Limb (tissue), 2 donors: ENCODE measurements at regions not wholly inside any gene's neighbourhood (a gene's known extent, or its start where the extent isn't known, plus 50 kb on each side); places are given as distances from the start of the nearest gene placed in this dataset.
A peak's percentile ranks its signal among the peaks of the same experiment; 100 is the strongest.
"Not testable (repeated sequence)": the region's sequence is repeated elsewhere in the genome, so short reads cannot be mapped to it uniquely, and the experiment has no call there.

Experiments
- DNase-seq, 2 donors: peaks; one replicate each; pipeline ENCODE4 v3.0.0-alpha.2; 2016; ENCODE audit errors: extremely low spot score in 2 of 2

GRCh38 chr3:65174713-65175112 is 486.9 kb upstream of the ADAMTS9 start:
- no peak for DNase-seq

DNA sequence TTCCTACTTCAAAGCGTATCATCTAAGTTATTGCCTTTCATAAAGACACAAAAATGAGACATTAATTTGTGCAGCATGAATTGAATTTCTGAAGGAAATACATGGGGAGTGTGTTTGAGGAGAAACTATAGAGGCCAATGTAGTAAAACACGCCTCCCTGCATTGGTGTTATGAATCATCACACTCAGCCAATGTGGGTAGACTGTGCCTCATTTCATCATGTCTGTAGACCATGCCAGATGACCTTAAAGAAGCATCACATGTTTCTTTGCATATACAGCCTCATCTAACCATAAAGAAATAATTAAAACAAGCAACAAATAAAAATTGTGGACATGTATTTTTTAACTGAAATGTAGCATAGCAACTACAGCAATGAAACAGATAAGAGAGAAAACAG is 486.0 kb upstream of the ADAMTS9 start:
- DNase-seq: no peak

DNA sequence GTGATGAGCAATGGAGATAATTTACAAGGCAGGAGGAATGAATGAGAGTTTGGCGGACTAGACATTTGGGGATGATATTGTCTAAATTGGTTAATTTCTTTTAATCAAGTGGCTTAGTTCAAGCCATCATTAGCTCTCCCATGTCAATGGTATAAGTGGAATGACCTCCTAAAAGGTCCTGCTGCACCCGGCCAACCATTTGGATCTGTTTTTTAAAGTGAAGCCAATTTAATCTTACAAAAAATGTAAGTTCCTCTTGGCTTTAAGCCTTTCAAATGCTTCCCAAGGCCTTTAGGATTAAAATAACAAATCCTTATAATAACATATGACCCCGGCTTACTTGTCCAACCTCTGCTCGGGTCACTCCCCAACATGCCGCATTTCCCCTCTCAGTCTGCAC is 484.4 kb upstream of the ADAMTS9 start:
- no peak for DNase-seq

DNA sequence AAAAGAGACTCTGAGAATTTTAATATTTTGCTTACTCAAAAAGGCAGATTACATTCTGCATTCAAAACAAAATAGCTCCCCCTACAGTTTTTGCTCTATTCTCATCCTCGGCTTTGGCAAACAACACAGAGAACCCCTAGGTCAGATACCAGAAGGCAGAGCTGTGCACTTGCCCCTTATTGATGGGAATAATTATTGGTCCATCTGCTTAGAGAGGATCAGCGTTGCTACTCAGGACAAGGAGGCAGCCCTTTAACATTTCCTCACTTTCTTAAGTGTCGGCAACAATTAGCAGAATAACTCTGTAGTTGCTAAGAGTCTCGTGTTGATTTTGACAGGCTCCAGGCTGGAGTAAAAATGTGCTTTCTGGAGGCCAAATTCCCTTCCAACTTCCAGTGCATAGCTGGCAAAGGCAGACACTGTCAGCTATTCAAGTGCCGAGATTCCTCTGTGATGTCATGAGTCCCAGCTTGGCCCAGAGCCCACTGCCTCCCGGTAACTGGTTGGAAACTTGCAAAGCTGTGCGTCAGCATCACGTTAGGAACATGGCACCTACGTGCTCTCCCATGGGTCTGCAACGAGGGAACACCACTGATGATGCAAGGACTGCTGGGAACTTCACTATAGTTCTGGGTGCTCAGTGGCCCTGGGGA is 482.7 kb upstream of the ADAMTS9 start:
- DNase-seq: peak; percentile 78 to 90

- no peak for DNase-seq
Observed at GRCh38 chr3:65169961-65170360, 482.2 kb upstream of the ADAMTS9 start.

DNA sequence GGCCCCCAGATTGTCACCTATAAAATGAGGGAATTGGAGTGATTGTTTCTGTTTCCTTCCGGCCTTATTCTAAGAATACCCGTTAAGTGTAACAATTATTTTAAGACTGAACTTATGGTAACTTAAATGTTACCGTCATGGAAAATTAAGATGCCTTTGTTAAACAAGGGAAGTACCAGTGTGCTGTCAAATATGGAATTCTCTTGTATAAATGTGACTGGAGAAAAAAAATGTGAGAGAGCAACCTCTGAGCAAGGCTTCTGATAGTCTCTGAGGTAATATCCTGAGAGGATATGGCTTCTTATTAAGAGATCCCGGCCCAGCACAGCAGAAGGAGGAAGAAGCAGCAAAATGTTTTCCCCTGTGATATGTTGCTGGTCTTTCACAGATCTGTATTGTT is 480.7 kb upstream of the ADAMTS9 start:
- DNase-seq: peak in 1 of 2 donors; percentile 42

DNA sequence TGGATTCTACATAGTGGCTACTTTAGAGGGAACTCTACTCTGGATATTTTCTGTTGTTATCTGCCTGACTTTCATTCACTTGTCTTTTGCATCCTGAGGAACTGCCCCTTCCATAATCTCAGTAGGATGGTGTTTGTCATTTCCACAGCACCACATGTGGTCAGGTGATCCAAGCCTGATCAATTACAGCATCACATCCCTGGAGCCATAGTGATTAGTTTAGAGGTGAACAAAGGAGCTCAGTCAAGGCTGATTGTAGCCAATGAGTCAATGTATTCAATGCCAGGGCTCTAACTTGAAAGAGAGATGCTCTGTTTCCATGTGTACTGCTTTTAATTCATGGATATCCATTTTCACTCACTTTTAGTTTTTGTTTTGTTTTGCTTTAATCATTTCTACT is 478.7 kb upstream of the ADAMTS9 start:
- no peak for DNase-seq

GRCh38 chr3:65158023-65158422 is 470.2 kb upstream of the ADAMTS9 start:
- no peak for DNase-seq

GRCh38 chr3:65153850-65154512 is 466.2 kb upstream of the ADAMTS9 start:
- no peak for DNase-seq

GRCh38 chr3:65151666-65152065 is 463.9 kb upstream of the ADAMTS9 start:
- DNase-seq: no peak

DNA sequence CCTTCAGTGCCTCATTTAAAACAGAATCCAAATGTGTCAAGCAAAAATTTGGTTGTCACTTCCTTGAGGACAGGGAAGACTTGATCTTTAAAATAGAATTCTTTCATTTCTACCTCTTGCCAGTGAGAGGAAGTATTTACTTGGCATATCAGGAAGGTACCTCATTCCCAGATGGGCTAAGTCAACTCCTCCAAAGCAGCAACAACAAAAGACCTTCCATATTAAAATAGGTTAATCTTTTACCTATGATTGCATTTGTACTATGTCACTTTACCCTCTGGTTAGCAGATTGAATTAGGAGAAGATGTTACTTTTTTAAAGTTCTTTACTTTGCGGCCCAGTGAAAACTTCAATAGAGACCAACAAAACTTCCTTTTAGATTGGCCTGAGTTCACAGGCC is 462.1 kb upstream of the ADAMTS9 start:
- DNase-seq: no peak

DNA sequence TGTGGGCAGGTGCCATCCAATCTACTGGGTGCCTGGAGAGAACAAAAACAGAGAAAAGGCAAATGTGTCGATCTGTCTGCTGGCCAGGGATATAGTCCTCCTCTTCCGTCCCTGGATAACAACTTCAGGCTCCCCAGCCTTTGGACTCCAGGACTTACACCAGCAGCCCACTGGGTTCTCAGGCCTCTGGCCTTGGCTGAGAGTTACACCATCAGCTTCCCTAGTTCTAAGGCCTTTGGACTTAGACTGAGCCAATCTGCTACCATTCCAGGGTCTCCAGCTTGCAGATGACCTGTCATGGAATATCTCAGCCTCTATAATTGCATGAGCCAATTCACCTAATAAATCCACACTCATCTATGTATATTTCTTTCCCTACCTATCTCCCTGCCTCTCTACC is 460.9 kb upstream of the ADAMTS9 start:
- DNase-seq: no peak

DNA sequence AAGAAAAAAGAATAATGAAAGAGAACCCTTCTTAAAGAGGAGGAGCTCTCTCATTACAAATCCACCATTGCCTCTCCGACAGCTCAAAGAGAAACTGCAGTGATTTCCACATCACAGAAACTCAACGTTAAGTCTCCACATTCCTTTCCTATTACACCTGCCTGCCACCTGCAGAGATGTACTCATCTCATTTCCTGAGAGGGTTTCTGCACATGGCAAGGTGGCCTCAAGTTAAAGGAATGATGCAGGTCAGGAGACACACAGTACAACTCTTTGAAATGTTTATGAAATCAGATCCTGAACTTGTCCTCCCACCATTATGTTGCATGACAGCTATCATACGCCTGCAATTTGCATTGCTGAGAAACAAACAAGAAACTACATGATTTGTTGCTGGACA is 458.4 kb upstream of the ADAMTS9 start:
- no peak for DNase-seq

- no peak for DNase-seq
Observed at GRCh38 chr3:65145680-65146079, 457.9 kb upstream of the ADAMTS9 start.

- no peak for DNase-seq
Observed at GRCh38 chr3:65144791-65145351, 457.1 kb upstream of the ADAMTS9 start.

DNA sequence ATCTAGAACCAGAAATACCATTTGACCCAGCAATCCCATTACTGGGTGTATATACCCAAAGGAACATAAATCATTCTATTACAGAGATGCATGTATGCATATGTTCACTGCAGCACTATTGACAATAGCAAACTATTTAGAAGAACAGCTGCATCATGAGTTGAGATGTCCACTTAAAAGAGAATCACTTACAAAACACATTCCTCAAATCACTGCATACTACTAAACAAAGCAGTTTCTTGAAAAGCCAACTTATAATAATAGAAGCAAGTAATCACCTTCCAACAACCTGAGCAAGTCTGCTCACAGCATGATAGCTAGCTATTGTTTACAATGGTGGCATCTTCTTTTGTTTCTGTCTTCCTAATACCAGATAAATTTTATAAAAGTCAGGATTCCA is 454.7 kb upstream of the ADAMTS9 start:
- DNase-seq: no peak

DNA sequence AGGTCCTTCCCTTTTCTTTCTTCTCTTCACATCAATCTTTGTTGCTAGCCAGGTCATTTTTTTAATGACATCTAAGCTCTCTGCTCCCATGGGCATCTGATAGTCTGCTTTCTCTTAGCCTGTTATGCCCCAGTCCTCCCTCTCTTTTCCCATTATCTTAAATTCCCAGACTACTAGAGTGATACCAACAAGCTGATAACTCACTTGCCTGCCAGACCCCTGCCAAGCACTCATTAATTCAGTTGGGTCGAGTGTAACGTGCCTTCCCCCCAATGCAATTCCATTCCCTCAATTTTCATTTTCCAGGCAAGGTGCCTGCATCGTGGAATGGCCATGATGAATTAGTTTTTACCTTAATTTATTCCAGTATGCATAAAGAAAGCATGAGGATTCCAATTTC is 450.8 kb upstream of the ADAMTS9 start:
- no peak for DNase-seq

- DNase-seq: not testable (repeated sequence)
Observed at GRCh38 chr3:65133752-65134151, 446.0 kb upstream of the ADAMTS9 start.

DNA sequence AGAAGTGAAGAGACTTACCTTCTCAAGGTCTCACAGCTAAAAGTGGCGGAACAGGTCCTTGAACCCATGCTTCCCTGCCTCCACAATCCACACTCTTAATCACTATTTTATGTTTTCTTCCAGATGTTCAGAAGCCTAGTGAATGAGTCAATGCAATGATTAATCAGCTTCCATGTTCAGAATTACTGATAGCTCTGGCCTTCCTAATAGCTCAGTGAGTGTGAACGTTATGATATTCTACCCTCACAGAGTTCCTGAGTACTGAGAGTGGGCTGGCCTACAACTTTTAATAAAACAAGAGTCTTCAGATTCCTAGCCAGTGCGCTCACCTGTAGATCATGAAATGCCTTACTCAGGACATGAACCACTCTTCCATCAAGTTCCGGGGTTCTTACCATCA is 443.0 kb upstream of the ADAMTS9 start:
- DNase-seq: no peak

GRCh38 chr3:65128346-65128745 is 440.5 kb upstream of the ADAMTS9 start:
- DNase-seq: no peak

DNA sequence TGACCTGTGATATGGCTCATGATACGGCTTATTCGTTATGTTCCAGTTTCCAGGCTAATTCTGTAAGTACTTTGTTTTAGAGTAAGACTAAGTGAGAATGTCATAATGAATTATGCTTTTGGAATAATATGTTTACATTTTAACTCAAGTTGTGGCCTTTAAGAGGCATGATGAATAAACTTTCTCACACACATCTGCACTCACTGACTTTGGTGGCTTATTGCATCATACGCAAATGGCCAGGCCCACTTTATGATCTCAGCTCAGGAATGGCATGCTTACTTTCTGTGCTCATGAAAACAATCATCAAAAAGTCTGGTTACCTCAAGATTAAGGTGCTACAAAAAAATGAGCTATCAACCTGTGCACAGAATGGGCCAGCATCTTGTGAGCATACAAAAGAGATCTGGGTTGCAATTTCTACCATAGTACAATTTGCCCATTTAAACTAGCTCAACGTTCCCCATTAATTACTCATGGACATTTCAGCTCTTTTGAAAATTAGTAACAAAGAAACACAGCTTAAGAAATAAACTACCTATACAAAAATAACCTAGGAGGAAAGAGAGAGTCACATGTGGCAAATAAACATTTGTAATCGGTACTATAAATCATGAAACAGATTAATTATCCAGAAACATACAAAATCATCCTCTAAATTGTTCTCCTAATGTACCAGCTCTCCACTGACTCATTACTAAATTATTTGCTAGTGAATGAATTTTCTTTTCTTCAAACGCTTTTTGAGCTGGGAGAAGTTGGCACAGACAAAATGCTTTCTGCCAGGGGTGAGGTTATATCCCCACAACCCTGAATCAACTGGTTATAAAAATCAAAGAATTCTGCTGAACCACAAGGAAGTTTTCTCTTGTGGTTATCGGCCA is 439.0 kb upstream of the ADAMTS9 start:
- no peak for DNase-seq

GRCh38 chr3:65120156-65120555 is 432.4 kb upstream of the ADAMTS9 start:
- DNase-seq: not testable (repeated sequence)
